Smooth muscle cell (in vitro differentiated cells): ENCODE measurements at regions not wholly inside any gene's neighbourhood (a gene's known extent, or its start where the extent isn't known, plus 50 kb on each side); places are given as distances from the start of the nearest gene placed in this dataset.

Experiments used
- DNase-seq: peaks from one replicate; lab custom pipeline; 2025; ENCODE audit not compliant: unreplicated experiment; lab: John Stamatoyannopoulos, UW
- H2AFZ ChIP-seq: fragments of 200-600 bp; sonication (generic); 2 replicates; pipeline ENCODE4 v1.6.0; 2016; ENCODE audit warnings: antibody characterized with exemption, low read depth, mild to moderate bottlenecking
- H3F3A ChIP-seq: fragments of 200-600 bp; sonication (generic); 2 replicates; pipeline ENCODE4 v1.6.0; 2017; ENCODE audit warnings: antibody characterized with exemption, low read depth
- H3K27ac ChIP-seq: fragments of 200-600 bp; sonication (generic); 2 replicates; pipeline ENCODE4 v1.5.1; 2016; ENCODE audit warnings: low read depth, mild to moderate bottlenecking
- H3K27me3 ChIP-seq: fragments of 200-600 bp; sonication (generic); 2 replicates; pipeline ENCODE4 v1.6.1; 2016; ENCODE audit warnings: low read depth, mild to moderate bottlenecking
- H3K36me3 ChIP-seq: fragments of 200-600 bp; sonication (generic); 2 replicates; pipeline ENCODE4 v1.5.1; 2016; ENCODE audit warnings: low read depth
- H3K4me1 ChIP-seq: fragments of 200-600 bp; sonication (generic); 2 replicates; pipeline ENCODE4 v1.5.1; 2016; ENCODE audit warnings: low read depth
- H3K4me2 ChIP-seq: fragments of 200-600 bp; sonication (generic); 2 replicates; pipeline ENCODE4 v1.6.0; 2016; ENCODE audit warnings: mild to moderate bottlenecking
- H3K4me3 ChIP-seq: fragments of 200-600 bp; sonication (generic); 2 replicates; pipeline ENCODE4 v1.5.1; 2016; ENCODE audit warnings: mild to moderate bottlenecking
- H3K79me2 ChIP-seq: fragments of 200-600 bp; sonication (generic); 2 replicates; pipeline ENCODE4 v1.6.0; 2016; ENCODE audit warnings: low read depth, mild to moderate bottlenecking
- H3K9ac ChIP-seq: fragments of 200-600 bp; sonication (generic); 2 replicates; pipeline ENCODE4 v1.6.0; 2016; ENCODE audit warnings: low read depth
- H3K9me3 ChIP-seq: fragments of 200-600 bp; sonication (generic); replicated peaks from 2 replicates; pipeline ENCODE4 v1.5.1; 2016; ENCODE audit warnings: low read depth
- H4K20me1 ChIP-seq: fragments of 200-600 bp; sonication (generic); 2 replicates; pipeline ENCODE4 v1.6.0; 2016; ENCODE audit warnings: low read depth
- WGBS: methylation state at CpG from one replicate; pipeline ENCODE4 v1.1.7; 2016; ENCODE audit warnings: low lambda C conversion rate; 5-methylcytosine and 5-hydroxymethylcytosine counted together
- TF ChIP-seq, protein P1 (sequence below): fragments of 200-600 bp; sonication (generic); IDR thresholded peaks from 2 replicates; pipeline ENCODE4 v1.5.1; 2017; ENCODE audit warnings: borderline replicate concordance, mild to moderate bottlenecking, antibody characterized with exemption; ENCODE audit not compliant: insufficient read depth, poor library complexity, severe bottlenecking

GRCh38 chr13:106143392-106143791 lies 392.1 kb downstream of the EFNB2 start:
- Histone ChIP-seq H3K27ac (peak overlapping the region; percentile 19), H3K36me3 (no peaks in the 10 kb centered on the region), H3K9me3 (no peaks in the 10 kb centered on the region), H2AFZ (no peak overlapping the region), H3K9ac (no peak overlapping the region), H4K20me1 (no peaks in the 10 kb centered on the region), H3F3A (no peaks in the 10 kb centered on the region), H3K27me3 (no peaks in the 10 kb centered on the region), H3K4me3 (no peak overlapping the region), H3K4me2 (no peak overlapping the region), H3K79me2 (no peaks in the 10 kb centered on the region), H3K4me1 (no peaks in the 10 kb centered on the region)
- no peak for DNase-seq
- TF ChIP-seq, protein P1, sequence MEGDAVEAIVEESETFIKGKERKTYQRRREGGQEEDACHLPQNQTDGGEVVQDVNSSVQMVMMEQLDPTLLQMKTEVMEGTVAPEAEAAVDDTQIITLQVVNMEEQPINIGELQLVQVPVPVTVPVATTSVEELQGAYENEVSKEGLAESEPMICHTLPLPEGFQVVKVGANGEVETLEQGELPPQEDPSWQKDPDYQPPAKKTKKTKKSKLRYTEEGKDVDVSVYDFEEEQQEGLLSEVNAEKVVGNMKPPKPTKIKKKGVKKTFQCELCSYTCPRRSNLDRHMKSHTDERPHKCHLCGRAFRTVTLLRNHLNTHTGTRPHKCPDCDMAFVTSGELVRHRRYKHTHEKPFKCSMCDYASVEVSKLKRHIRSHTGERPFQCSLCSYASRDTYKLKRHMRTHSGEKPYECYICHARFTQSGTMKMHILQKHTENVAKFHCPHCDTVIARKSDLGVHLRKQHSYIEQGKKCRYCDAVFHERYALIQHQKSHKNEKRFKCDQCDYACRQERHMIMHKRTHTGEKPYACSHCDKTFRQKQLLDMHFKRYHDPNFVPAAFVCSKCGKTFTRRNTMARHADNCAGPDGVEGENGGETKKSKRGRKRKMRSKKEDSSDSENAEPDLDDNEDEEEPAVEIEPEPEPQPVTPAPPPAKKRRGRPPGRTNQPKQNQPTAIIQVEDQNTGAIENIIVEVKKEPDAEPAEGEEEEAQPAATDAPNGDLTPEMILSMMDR, result no peak
- WGBS, result 73% methylated on average over 2 of the region's 2 CpGs

DNA sequence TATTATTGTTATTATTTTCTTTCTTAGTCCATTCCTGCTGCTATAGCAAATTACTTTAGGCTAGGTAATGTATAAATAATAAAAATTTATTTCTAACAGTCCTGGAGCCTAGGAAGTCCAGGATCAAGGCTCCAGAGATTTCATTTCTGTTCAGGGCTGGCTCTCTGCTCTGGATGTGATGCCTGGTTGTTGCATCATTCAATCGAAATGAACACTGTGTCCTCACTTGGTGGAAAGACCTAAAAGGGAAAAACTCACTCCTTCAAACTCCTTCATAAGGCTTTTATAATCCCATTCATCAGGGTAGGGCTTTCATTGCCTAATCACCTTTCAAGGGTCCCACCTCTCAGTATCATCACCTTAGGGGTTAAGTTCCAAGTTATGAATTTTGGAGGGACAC lies 395.0 kb downstream of the EFNB2 start:
- H3K27ac ChIP-seq, result no peak overlapping the region
- no peak overlapping the region for H3K9ac ChIP-seq
- H3K27me3 ChIP-seq, result no peaks in the 10 kb centered on the region
- H3K4me3 ChIP-seq, result no peak overlapping the region
- no peak for DNase-seq
- H3K9me3 ChIP-seq, result no peaks in the 10 kb centered on the region
- no peaks in the 10 kb centered on the region for H3K36me3 ChIP-seq
- no peaks in the 10 kb centered on the region for H3K79me2 ChIP-seq
- 92% methylated on average over 1 of the region's 1 CpG for WGBS
- TF ChIP-seq, protein P1, result no peak
- no peaks in the 10 kb centered on the region for H3F3A ChIP-seq
- no peak overlapping the region for H2AFZ ChIP-seq
- H3K4me2 ChIP-seq, result no peak overlapping the region
- H4K20me1 ChIP-seq, result no peaks in the 10 kb centered on the region
- H3K4me1 ChIP-seq, result no peaks in the 10 kb centered on the region

DNA sequence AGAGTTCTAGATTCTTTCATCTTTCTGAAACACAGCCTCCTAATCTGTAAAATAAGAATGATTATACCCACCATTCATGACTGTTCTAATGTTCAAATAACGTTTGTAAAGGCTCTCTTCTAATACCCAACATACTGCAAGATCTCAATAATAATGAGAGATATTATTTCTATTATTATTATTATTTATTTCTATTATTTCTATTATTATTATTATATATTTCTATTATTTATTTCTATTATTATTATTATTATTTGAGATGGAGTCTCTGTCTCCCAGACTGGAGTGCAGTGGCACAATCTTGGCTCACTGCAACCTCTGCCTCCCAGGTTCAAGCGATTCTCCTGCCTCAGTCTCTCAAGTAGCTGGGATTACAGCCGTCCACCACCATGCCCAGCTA lies 395.5 kb downstream of the EFNB2 start:
- no peaks in the 10 kb centered on the region for H3K27me3 ChIP-seq
- no peaks in the 10 kb centered on the region for H3K36me3 ChIP-seq
- H3K27ac ChIP-seq, result no peak overlapping the region
- H3K4me1 ChIP-seq, result no peaks in the 10 kb centered on the region
- TF ChIP-seq, protein P1, result no peak
- no peak overlapping the region for H3K4me3 ChIP-seq
- no peak for DNase-seq
- H3K9ac ChIP-seq, result no peak overlapping the region
- no peaks in the 10 kb centered on the region for H4K20me1 ChIP-seq
- H3K79me2 ChIP-seq, result no peaks in the 10 kb centered on the region
- WGBS, result 88% methylated on average over 3 of the region's 3 CpGs
- H2AFZ ChIP-seq, result no peak overlapping the region
- no peak overlapping the region for H3K4me2 ChIP-seq
- H3F3A ChIP-seq, result no peaks in the 10 kb centered on the region
- no peaks in the 10 kb centered on the region for H3K9me3 ChIP-seq

GRCh38 chr13:106139377-106139776 lies 396.1 kb downstream of the EFNB2 start:
- no peaks in the 10 kb centered on the region for H3K36me3 ChIP-seq
- H3F3A ChIP-seq, result no peaks in the 10 kb centered on the region
- H3K9ac ChIP-seq, result no peak overlapping the region
- no peaks in the 10 kb centered on the region for H3K4me1 ChIP-seq
- TF ChIP-seq, protein P1, result no peak
- no peaks in the 10 kb centered on the region for H3K9me3 ChIP-seq
- 77% methylated on average over 4 of the region's 4 CpGs for WGBS
- no peaks in the 10 kb centered on the region for H3K27me3 ChIP-seq
- H4K20me1 ChIP-seq, result no peaks in the 10 kb centered on the region
- H3K4me3 ChIP-seq, result no peak overlapping the region
- no peaks in the 10 kb centered on the region for H3K79me2 ChIP-seq
- peak overlapping the region; percentile 50 for H2AFZ ChIP-seq
- no peak for DNase-seq
- H3K4me2 ChIP-seq, result no peak overlapping the region
- no peak overlapping the region for H3K27ac ChIP-seq
